ENCODE measurements at regions not wholly inside any gene's neighbourhood (a gene's known extent, or its start where the extent isn't known, plus 50 kb on each side); places are given as distances from the start of the nearest gene placed in this dataset.

DNA sequence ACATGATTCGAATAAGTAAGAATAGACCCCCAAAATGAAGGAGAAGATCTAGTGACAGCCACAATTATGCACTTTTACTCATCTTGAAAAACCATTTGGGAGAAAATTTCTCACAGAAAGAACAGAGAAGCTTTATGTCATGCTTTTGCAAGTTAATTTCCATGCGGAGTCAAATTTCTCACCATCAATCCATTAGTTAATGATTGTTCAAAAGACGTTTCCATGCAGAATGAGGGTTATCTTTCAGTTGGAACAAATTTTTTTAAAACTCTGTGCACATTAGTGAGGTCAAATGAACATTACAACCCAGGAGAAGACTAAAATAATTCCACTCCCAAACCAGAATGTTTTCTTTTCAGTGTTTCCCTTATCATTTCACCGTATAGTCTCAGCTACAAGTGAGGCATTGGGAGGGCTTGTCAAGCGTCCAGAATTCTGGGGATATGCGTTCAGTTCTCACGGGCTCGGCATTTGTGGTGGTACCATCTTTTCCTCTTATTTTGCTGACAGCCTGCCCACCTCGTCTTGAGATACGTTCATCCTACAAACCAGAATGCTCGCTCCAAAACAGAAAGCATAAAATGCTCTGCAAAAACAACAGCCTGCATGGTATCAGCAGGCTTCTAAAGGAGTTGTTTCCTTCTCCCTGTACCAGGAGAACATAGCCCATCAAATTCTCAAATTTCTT, 130.8 kb upstream of the TBL1X start:
- DNase-seq (ENCODE audit: low read depth) = no peak
- H3K4me3 ChIP-seq (ENCODE audit: low read depth, low read length) = no peak overlapping the region

GRCh38 chrX:9335251-9335650, 129.6 kb upstream of the TBL1X start:
- DNase-seq (ENCODE audit: low read depth) = no peak
- H3K4me3 ChIP-seq (ENCODE audit: low read depth, low read length) = no peak overlapping the region

DNA sequence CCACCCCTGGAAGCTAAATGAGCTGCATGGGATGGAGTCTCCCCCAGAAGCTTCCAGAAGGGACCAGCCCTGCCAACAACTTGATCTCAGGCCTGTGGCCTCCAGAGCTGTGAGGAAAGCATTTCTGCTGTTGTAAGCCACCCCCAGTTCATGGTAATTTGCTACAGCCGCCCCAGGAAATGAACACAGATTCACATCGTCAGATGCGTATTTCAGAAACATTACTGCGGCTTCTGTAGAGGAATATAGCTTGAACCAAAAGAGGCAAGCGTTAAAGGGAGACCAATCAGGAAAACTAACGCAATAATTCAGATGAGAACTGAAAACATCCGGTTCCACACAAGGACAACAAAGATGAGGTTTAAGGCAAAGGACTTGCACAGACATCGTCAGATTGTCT, 128.4 kb upstream of the TBL1X start:
- no peak for DNase-seq (ENCODE audit: low read depth)
- H3K4me3 ChIP-seq (ENCODE audit: low read depth, low read length) = no peak overlapping the region

GRCh38 chrX:9337046-9337445, 127.8 kb upstream of the TBL1X start:
- DNase-seq (ENCODE audit: low read depth) = peak; percentile 67
- H3K4me3 ChIP-seq (ENCODE audit: low read depth, low read length) = no peak overlapping the region

GRCh38 chrX:9338986-9339385, 125.9 kb upstream of the TBL1X start:
- H3K4me3 ChIP-seq (ENCODE audit: low read depth, low read length) = no peak overlapping the region
- DNase-seq (ENCODE audit: low read depth) = no peak

DNA sequence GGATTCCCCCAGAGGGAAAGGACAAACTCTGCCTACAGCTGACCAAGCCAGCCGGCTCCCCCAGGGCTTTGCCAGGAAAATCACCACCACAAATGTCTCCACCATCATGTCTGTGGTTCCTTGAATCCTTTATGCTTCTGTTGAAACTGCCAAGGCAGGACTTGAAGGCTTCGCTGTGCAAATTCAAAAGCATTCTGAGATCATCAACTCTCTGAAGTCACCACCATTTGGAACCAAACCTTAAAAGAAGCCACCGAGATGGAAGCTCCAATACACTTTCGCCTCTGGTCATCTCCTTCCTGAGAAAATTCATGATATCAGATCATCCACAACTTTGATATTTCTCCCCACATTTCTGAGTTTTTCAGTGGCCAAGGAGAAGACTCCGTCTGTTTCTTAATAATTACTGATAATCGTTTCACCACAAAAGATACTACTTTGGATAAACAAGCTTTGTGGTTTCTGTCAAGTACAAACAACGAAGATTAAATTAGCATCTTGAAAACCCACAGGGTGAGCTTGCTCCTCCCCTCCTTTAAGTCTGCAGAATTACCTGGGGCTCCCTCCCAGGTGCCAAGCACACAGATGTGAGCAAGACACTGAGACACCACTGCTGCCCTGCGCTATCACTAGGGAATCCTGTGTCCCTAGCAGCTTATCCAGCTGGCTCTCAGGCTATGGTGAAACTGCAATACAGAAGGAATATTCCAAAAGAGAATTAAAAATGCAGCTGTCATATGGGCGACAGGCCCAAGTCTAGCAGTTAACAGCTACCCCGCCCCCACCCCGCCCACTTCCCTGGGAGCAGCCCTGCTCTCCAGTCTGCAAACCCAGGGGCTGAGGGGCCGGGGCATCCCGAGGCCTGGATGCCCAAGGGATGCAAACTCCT, 125.0 kb upstream of the TBL1X start:
- no peak overlapping the region for H3K4me3 ChIP-seq (ENCODE audit: low read depth, low read length)
- DNase-seq (ENCODE audit: low read depth) = no peak

- no peak overlapping the region for H3K4me3 ChIP-seq (ENCODE audit: low read depth, low read length)
- no peak for DNase-seq (ENCODE audit: low read depth)
Measured at GRCh38 chrX:9340598-9341290, 124.1 kb upstream of the TBL1X start.

GRCh38 chrX:9341291-9342201, 123.3 kb upstream of the TBL1X start:
- no peak for DNase-seq (ENCODE audit: low read depth)
- H3K4me3 ChIP-seq (ENCODE audit: low read depth, low read length) = peak overlapping the region; percentile 21

DNA sequence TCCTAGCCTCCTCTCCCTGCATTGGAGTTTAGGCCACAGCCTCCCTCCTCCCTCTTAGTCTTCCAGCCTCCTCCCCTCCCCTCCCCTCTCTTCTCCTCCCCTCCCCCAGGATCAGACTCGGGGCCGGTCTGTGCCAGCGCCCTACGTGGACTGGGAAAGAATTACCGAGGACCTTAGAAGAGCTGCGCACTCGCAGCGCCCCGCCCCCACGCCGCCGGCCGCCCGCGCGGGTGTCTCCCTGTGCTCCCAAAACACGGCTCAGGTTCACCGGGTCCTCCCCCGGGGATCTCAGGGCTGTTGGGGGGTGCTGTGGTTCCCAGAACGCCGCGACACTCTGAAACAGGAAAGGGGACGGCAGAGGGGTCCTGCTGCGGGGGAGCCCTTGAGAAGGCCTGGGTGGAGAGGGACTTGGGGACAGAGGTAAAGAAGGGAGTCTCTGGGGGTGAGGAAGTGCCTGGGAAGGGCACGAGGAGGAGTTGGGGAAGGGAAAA, 122.3 kb upstream of the TBL1X start:
- peak overlapping the region; percentile 30 for H3K4me3 ChIP-seq (ENCODE audit: low read depth, low read length)
- no peak for DNase-seq (ENCODE audit: low read depth)

- H3K4me3 ChIP-seq (ENCODE audit: low read depth, low read length) = no peak overlapping the region
- DNase-seq (ENCODE audit: low read depth) = no peak
Measured at GRCh38 chrX:9343971-9344370, 120.9 kb upstream of the TBL1X start.

DNA sequence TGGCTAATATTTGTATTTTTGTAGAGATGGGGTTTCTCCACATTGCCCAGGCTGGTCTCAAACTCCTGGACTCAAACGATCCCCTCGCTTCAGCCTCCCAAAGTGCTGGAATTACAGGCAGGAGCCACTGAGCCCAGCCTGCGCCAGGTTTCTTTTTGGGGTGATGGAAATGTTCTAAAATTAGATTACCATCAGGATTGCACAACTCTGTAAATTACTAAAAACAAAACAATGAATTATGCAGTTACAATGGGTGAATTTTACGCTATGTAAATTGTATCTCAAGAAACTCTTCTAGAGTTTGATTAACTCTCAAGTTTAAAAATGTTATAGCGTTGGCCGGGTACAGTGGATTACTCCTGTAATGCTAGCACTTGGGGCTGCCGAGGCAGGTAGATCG, 118.9 kb upstream of the TBL1X start:
- no peak for DNase-seq (ENCODE audit: low read depth)
- H3K4me3 ChIP-seq (ENCODE audit: low read depth, low read length) = no peak overlapping the region

- no peak for DNase-seq (ENCODE audit: low read depth)
Measured at GRCh38 chrX:9349572-9350494, 115.0 kb upstream of the TBL1X start.

GRCh38 chrX:9351126-9351525, 113.7 kb upstream of the TBL1X start:
- no peak for DNase-seq (ENCODE audit: low read depth)

More at GRCh38 chrX:9349572-9350494, 115.0 kb upstream of the TBL1X start:
- no peak overlapping the region for H3K4me3 ChIP-seq (ENCODE audit: low read depth, low read length)

DNA sequence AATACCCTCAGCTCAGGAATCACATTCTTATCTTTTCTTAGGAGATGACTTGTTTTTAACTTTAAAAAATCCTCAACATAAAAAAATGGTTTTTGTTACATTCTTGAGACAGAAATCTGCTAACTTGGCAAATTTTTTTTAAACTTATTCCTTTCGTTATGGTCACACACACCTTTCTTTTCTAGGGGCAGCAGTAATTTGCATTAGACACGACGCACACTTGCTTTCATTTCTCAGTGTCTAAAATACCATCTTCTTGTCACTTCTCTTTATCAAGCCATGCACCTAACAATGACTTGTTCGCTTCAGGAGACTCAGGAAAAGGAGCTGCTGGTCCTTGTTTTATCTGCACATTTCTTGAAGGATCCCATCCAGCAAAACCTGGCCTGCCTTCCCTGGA, 112.6 kb upstream of the TBL1X start:
- no peak for DNase-seq (ENCODE audit: low read depth)
- no peak overlapping the region for H3K4me3 ChIP-seq (ENCODE audit: low read depth, low read length)

More at GRCh38 chrX:9351126-9351525, 113.7 kb upstream of the TBL1X start:
- H3K4me3 ChIP-seq (ENCODE audit: low read depth, low read length) = no peak overlapping the region

DNA sequence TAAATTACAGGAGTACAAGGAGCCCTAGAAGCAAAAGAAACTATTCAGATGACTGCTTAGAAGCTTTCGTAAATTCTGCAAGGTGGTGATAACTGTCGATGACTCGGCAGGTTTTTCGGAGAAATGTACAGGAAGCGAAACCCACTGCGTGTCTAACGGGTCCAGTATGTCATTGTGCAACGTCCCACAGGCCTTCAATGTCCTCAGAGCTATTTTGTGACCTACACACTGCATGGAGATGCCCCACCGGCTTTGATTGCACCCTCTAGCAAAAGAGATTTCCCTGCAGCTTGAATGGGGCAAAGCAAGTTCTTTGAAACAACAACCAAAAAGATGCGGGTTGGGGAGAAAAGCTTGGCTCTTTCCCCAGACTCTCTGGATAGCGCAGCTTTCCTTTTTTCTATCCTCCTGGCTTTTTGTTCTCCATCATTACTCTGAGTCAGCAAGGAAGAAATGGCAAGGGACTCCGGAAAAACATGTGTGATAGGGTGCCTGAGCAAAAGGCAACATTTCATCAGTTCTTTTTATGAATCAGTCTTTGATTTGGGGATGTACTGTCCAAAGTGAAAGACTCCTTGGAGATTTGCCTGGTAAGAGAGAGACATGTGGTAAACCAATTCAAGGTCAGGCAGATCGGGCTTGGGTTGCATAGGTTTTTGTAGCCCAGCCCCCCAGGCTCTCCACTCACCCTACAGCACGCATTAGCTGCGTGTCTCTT, 112.0 kb upstream of the TBL1X start:
- H3K4me3 ChIP-seq (ENCODE audit: low read depth, low read length) = no peak overlapping the region
- peak; percentile 77 for DNase-seq (ENCODE audit: low read depth)

GRCh38 chrX:9354918-9355317, 109.9 kb upstream of the TBL1X start:
- DNase-seq (ENCODE audit: low read depth) = no peak
- no peak overlapping the region for H3K4me3 ChIP-seq (ENCODE audit: low read depth, low read length)

DNA sequence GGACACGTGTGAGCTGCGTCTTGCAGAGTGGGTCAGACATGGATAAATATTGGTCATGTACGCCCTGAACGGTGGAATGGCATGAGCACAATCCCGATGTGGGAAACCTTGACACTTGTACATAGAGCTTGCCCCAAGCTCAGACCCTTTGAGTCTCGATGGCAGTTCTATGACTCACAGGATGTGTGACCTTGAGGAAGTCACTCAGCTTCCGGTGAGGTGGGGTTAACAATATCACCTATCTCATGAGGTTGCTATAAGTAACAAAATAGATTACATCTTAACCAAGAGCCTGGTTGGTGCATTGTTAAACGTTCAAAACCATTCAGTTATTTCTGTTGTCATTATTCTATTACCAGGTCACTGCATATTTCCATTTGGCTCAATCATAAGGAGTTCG, 109.1 kb upstream of the TBL1X start:
- DNase-seq (ENCODE audit: low read depth) = no peak
- no peak overlapping the region for H3K4me3 ChIP-seq (ENCODE audit: low read depth, low read length)

- H3K4me3 ChIP-seq (ENCODE audit: low read depth, low read length) = no peak overlapping the region
- DNase-seq (ENCODE audit: low read depth) = no peak
Measured at GRCh38 chrX:9356846-9357245, 108.0 kb upstream of the TBL1X start.

Data from skeletal muscle cell (primary cell).